Transverse colon (tissue), 4 donors: ENCODE measurements at regions not wholly inside any gene's neighbourhood (a gene's known extent, or its start where the extent isn't known, plus 50 kb on each side); places are given as distances from the start of the nearest gene placed in this dataset.

Source experiments
- DNase-seq: peaks from one replicate; pipeline ENCODE4 v3.0.0-alpha.2; 2019
- H3K27ac ChIP-seq, 4 donors: fragments of 200-600 bp; sonication (generic); 2 replicates each; pipeline ENCODE4 v1.5.1; 2016 to 2018; ENCODE audit warnings: inconsistent platforms in 4 of 4
- H3K27me3 ChIP-seq: fragments of 200-600 bp; sonication (generic); 2 replicates; pipeline ENCODE4 v1.5.1; 2017; ENCODE audit warnings: inconsistent platforms
- H3K36me3 ChIP-seq, 4 donors: fragments of 200-600 bp; sonication (generic); 2 replicates each; pipeline ENCODE4 v1.5.1; 2017 to 2019; ENCODE audit warnings: inconsistent platforms in 4 of 4
- H3K4me1 ChIP-seq, 4 donors: fragments of 200-600 bp; sonication (generic); 2 replicates each; pipeline ENCODE4 v1.5.1; 2017 to 2020; ENCODE audit warnings: inconsistent platforms in 4 of 4
- H3K4me3 ChIP-seq, 4 donors: fragments of 200-600 bp; sonication (generic); 1 replicate in 1 of 4; 2 replicates in 3 of 4; pipeline versions ENCODE4 v1.5.1 to v1.6.1; 2017 to 2019; ENCODE audit warnings: inconsistent platforms in 4 of 4
- H3K9me3 ChIP-seq, 2 donors: fragments of 200-600 bp; sonication (generic); 2 replicates each; pipeline ENCODE4 v1.5.1; 2017 to 2019; ENCODE audit warnings: inconsistent platforms in 2 of 2
- EP300 ChIP-seq: sonication (generic); formaldehyde crosslinking; IDR thresholded peaks from one replicate; pipeline ENCODE4 v1.6.1; 2017; ENCODE audit warnings: antibody characterized with exemption, low read depth
- POLR2A ChIP-seq: fragments of 450-650 bp; IDR thresholded peaks from one replicate; pipeline ENCODE4 v1.6.1; 2016; ENCODE audit warnings: antibody characterized with exemption, mild to moderate bottlenecking, moderate library complexity
- POLR2AphosphoS5 ChIP-seq, 3 donors: sonication (generic); formaldehyde crosslinking; IDR thresholded peaks; one replicate each; pipeline ENCODE4 v1.6.1; 2016; ENCODE audit warnings: antibody characterized with exemption in 3 of 3
- WGBS, 2 donors: methylation state at CpG; one replicate each; pipeline ENCODE4 v1.1.5; 2018; ENCODE audit warnings: low coverage in 1 of 2; 5-methylcytosine and 5-hydroxymethylcytosine counted together
- in situ Hi-C, 4 donors: fragments of 200-750 bp; cut with MboI; loops; one replicate each; pipeline versions ENCODE4 v1.15.0 to v1.15.1; 2017; ENCODE audit warnings: low sequenced_read_pairs in 3 of 4, low pct_ligation_motif_present in 1 of 4, low pct_unique_long_range_greater_than_20kb in 1 of 4
- intact Hi-C: fragments of 100-400 bp; cut with DNase I; formaldehyde crosslinking; loops from one replicate; pipeline ENCODE4 v1.15.1; 2023; ENCODE audit warnings: low total_unique reads
- TF ChIP-seq, protein P1 (sequence below), 5 experiments: fragments of 200-600 bp in 3 of 5; fragments of 450-650 bp in 2 of 5; sonication (generic) in 3 of 5; IDR thresholded peaks; 1 replicate in 2 of 5; 2 replicates in 3 of 5; pipeline ENCODE4 v1.5.1; 2016 to 2017; ENCODE audit warnings: antibody characterized with exemption in 5 of 5, inconsistent platforms in 3 of 5, mild to moderate bottlenecking in 2 of 5, moderate library complexity in 1 of 5

DNA sequence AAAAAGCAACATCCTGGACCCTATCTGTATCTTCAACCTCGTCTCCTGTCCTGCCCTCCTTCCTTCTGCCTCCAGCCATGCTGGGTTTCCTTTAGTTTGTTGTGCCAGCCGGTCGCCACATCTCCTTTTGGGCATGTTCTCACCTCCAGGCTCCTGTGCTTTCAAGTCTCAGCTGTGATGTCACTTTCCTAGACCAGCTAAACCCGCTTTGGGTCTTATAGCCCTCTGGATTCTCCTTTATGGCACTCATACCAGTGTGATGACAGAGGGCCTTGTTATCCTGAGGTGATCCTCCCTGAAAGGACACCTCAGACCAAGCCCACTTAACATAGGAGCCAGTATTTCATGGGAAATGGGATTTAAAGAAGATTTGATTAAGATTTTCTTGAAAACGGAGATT lies 108.6 kb downstream of the EMX2 start:
- Histone ChIP-seq H3K9me3 (no peaks in the 10 kb centered on the region), H3K27me3 (no peaks in the 10 kb centered on the region), H3K36me3 (no peaks in the 10 kb centered on the region), H3K4me3 (no peak overlapping the region), H3K4me1 (no peaks in the 10 kb centered on the region), H3K27ac (no peak overlapping the region)
- no peak for TF ChIP-seq POLR2A
- no peak for TF ChIP-seq EP300
- TF ChIP-seq, protein P1, sequence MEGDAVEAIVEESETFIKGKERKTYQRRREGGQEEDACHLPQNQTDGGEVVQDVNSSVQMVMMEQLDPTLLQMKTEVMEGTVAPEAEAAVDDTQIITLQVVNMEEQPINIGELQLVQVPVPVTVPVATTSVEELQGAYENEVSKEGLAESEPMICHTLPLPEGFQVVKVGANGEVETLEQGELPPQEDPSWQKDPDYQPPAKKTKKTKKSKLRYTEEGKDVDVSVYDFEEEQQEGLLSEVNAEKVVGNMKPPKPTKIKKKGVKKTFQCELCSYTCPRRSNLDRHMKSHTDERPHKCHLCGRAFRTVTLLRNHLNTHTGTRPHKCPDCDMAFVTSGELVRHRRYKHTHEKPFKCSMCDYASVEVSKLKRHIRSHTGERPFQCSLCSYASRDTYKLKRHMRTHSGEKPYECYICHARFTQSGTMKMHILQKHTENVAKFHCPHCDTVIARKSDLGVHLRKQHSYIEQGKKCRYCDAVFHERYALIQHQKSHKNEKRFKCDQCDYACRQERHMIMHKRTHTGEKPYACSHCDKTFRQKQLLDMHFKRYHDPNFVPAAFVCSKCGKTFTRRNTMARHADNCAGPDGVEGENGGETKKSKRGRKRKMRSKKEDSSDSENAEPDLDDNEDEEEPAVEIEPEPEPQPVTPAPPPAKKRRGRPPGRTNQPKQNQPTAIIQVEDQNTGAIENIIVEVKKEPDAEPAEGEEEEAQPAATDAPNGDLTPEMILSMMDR (IDR thresholded peaks at IDR 0.05), result no peak
- TF ChIP-seq POLR2AphosphoS5 (IDR thresholded peaks at IDR 0.05), result no peak
- in situ Hi-C loops, result no loop called here
- 75 to 88% methylated on average over 4 to 5 of the region's 5 CpGs for WGBS, 2 donors
- intact Hi-C loops, result no loop called here
- DNase-seq, result no peak

DNA sequence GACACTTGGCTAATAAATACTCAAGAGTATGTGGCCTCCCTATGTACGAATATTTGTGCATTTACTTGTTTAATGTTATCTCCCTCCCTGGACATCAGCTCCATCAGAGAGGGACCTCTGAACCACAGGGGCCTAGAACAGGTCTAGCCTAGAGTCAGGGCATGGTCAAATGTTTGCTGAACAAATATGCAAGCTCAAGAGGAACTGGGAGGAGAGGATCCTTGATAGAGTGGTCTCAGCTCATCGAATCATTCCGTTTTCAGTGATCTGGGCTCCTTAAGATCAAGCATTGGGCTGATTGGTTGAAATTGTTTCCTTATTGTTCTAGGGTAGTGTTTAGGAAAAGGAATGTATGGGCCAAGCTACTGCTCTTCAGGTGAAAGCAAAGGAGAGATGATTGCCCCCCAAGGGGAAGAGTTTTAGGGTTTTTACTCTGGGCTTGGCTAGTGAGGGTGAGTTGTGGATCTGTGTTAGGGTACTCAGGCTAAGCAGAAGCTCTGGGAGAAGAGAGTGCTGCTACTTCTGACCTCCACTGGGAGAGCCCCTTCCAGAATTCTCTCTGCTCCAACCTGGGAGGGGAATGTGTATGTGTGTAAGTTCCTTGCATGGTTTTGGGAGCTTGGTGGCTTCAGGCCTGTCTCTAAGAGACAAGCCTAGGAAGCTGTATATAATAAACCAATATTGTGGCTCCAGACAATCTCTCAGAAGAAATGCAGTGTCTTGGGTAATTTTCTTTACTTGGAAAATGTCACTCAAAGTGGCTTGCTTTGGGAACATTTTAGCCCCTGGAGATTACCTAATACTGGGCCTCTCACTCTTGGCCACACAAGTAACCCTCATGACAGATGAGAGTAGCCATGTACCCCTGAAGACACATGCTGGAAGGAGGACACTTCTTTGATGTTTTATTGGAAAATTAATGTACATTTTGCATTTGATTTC lies 110.0 kb downstream of the EMX2 start:
- intact Hi-C loops, result no loop called here
- Histone ChIP-seq H3K9me3 (no peaks in the 10 kb centered on the region), H3K36me3 (no peaks in the 10 kb centered on the region), H3K4me3 (no peak overlapping the region), H3K27me3 (no peaks in the 10 kb centered on the region), H3K27ac (no peak overlapping the region), H3K4me1 (no peaks in the 10 kb centered on the region)
- no peak for DNase-seq
- TF ChIP-seq POLR2AphosphoS5 (IDR thresholded peaks at IDR 0.05), result no peak
- TF ChIP-seq, protein P1 (IDR thresholded peaks at IDR 0.05), result no peak
- TF ChIP-seq EP300, result no peak
- no peak for TF ChIP-seq POLR2A
- in situ Hi-C loops, result no loop called here
- 75 to 100% methylated on average over 2 to 3 of the region's 3 CpGs for WGBS, 2 donors

- H3K4me1 ChIP-seq, result no peaks in the 10 kb centered on the region
- in situ Hi-C loops (no loop called here), intact Hi-C loops (no loop called here)
- no peaks in the 10 kb centered on the region for H3K36me3 ChIP-seq
- TF ChIP-seq, protein P1 (IDR thresholded peaks at IDR 0.05), result no peak
- TF ChIP-seq POLR2AphosphoS5 (IDR thresholded peaks at IDR 0.05) (no peak), POLR2A (no peak), EP300 (no peak)
- H3K4me3 ChIP-seq, result no peak overlapping the region
- no peaks in the 10 kb centered on the region for H3K9me3 ChIP-seq
- H3K27me3 ChIP-seq, result no peaks in the 10 kb centered on the region
- no peak overlapping the region for H3K27ac ChIP-seq
- DNase-seq, result no peak
Measured at GRCh38 chr10:117653170-117653515, 110.6 kb downstream of the EMX2 start.

- DNase-seq, result no peak
- H3K27me3 ChIP-seq, result no peaks in the 10 kb centered on the region
- intact Hi-C loops, result no loop called here
- in situ Hi-C loops, result no loop called here
- TF ChIP-seq EP300 (no peak), POLR2AphosphoS5 (IDR thresholded peaks at IDR 0.05) (no peak), POLR2A (no peak)
- TF ChIP-seq, protein P1 (IDR thresholded peaks at IDR 0.05), result no peak
- H3K9me3 ChIP-seq, result no peaks in the 10 kb centered on the region
- no peak overlapping the region for H3K27ac ChIP-seq
- no peaks in the 10 kb centered on the region for H3K4me1 ChIP-seq
- H3K4me3 ChIP-seq, result no peak overlapping the region
- H3K36me3 ChIP-seq, result no peaks in the 10 kb centered on the region
Measured at GRCh38 chr10:117654105-117654504, 111.6 kb downstream of the EMX2 start.
